ENCODE measurements at regions not wholly inside any gene's neighbourhood (a gene's known extent, or its start where the extent isn't known, plus 50 kb on each side); places are given as distances from the start of the nearest gene placed in this dataset.

GRCh38 chr12:128123096-128123495 lies 143.9 kb upstream of the TMEM132C start:
- DNase-seq (ENCODE audit: low read depth in 2 of 2), result no peak
- H3K4me3 ChIP-seq (replicated peaks in 1 of 2; ENCODE audit: low read depth in 2 of 2, low read length in 2 of 2), result no peak overlapping the region
- no peak for TF ChIP-seq CTCF (IDR thresholded peaks at IDR 0.05; ENCODE audit: low read depth, low read length)

GRCh38 chr12:128131955-128132354 lies 135.0 kb upstream of the TMEM132C start:
- H3K4me3 ChIP-seq (replicated peaks in 1 of 2; ENCODE audit: low read depth in 2 of 2, low read length in 2 of 2), result no peak overlapping the region
- TF ChIP-seq CTCF (IDR thresholded peaks at IDR 0.05; ENCODE audit: low read depth, low read length), result no peak
- no peak for DNase-seq (ENCODE audit: low read depth in 2 of 2)

GRCh38 chr12:128133321-128134073 lies 133.5 kb upstream of the TMEM132C start:
- H3K4me3 ChIP-seq (replicated peaks in 1 of 2; ENCODE audit: low read depth in 2 of 2, low read length in 2 of 2), result no peak overlapping the region
- no peak for DNase-seq (ENCODE audit: low read depth in 2 of 2)
- no peak for TF ChIP-seq CTCF (IDR thresholded peaks at IDR 0.05; ENCODE audit: low read depth, low read length)

GRCh38 chr12:128137140-128137539 lies 129.8 kb upstream of the TMEM132C start:
- DNase-seq (ENCODE audit: low read depth in 2 of 2), result no peak
- no peak for TF ChIP-seq CTCF (IDR thresholded peaks at IDR 0.05; ENCODE audit: low read depth, low read length)
- no peak overlapping the region for H3K4me3 ChIP-seq (replicated peaks in 1 of 2; ENCODE audit: low read depth in 2 of 2, low read length in 2 of 2)

- no peak for TF ChIP-seq CTCF (IDR thresholded peaks at IDR 0.05; ENCODE audit: low read depth, low read length)
- H3K4me3 ChIP-seq (replicated peaks in 1 of 2; ENCODE audit: low read depth in 2 of 2, low read length in 2 of 2), result no peak overlapping the region
- DNase-seq (ENCODE audit: low read depth in 2 of 2), result no peak
These were observed 128.8 kb upstream of the TMEM132C start for GRCh38 chr12:128138125-128138524.

- H3K4me3 ChIP-seq (replicated peaks in 1 of 2; ENCODE audit: low read depth in 2 of 2, low read length in 2 of 2), result no peak overlapping the region
- no peak for DNase-seq (ENCODE audit: low read depth in 2 of 2)
- no peak for TF ChIP-seq CTCF (IDR thresholded peaks at IDR 0.05; ENCODE audit: low read depth, low read length)
These were observed 126.4 kb upstream of the TMEM132C start for GRCh38 chr12:128140551-128140950.

- DNase-seq (ENCODE audit: low read depth in 2 of 2), result no peak
- TF ChIP-seq CTCF (IDR thresholded peaks at IDR 0.05; ENCODE audit: low read depth, low read length), result no peak
- H3K4me3 ChIP-seq (replicated peaks in 1 of 2; ENCODE audit: low read depth in 2 of 2, low read length in 2 of 2), result no peak overlapping the region
These were observed 116.0 kb upstream of the TMEM132C start for GRCh38 chr12:128150961-128151360.

All from cardiac fibroblast (primary cell).